ENCODE measurements at regions not wholly inside any gene's neighbourhood (a gene's known extent, or its start where the extent isn't known, plus 50 kb on each side); places are given as distances from the start of the nearest gene placed in this dataset.
"Not testable (repeated sequence)": the region's sequence is repeated elsewhere in the genome, so short reads cannot be mapped to it uniquely, and the experiment has no call there.

DNA sequence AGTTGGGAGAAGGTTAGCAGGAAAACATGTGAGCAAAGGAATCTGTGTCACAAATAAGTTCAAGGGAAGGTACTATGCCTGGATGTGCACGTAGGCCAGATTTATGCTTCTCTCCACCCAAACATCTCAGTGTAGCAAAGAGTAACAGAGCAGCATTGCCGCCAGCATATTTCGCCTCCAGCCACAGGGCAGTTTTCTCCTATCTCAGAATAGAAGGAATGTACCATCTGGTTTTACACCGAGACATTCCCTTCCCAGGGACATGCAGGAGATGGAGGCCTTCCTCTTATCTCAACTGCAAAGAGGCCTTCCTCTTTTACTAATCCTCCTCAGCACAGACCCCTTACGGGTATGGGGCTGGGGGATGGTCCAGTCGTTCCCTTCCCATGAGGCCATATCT, 155.4 kb downstream of the PABPC4L start:
- H3K9ac ChIP-seq (ENCODE audit: low read length); H3K9me2 ChIP-seq (ENCODE audit: insufficient read depth, low read length); H3K36me3 ChIP-seq (ENCODE audit: insufficient read depth, low read length); H3K9me3 ChIP-seq (ENCODE audit: low read length); H3K27me3 ChIP-seq (ENCODE audit: insufficient read depth, low read depth, low read length); H3K4me3 ChIP-seq (ENCODE audit: low read length); H4K20me1 ChIP-seq (ENCODE audit: insufficient read depth); H3F3A ChIP-seq (ENCODE audit: insufficient read depth, low read length, poor library complexity, severe bottlenecking); H3K79me2 ChIP-seq (replicated peaks; ENCODE audit: insufficient read depth, low read length); H3K27ac ChIP-seq (ENCODE audit: low read length); H2AFZ ChIP-seq (ENCODE audit: low read depth, low read length); H3K4me2 ChIP-seq (ENCODE audit: low read length): not testable (repeated sequence)

DNA sequence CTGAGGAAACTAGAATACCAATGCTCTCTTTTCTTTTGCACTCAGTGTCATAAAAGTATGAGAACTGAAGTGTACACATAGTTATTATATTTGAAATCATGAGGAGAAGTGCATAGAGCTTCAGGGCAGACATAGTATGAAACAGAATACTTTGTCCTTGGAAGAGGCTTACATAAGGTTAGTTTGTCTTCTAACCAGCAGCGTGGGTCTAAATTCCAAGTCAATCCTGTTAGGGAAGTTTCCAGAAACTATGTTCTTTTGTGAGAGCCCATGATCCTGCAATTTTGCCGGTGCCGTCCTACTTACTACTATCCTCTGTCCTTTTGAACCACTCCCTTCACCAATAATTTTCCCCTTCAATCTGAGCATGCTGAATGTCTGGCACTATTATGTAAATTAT, 156.2 kb downstream of the PABPC4L start:
- H3K27me3 ChIP-seq (ENCODE audit: insufficient read depth, low read depth, low read length): no peaks in the 10 kb centered on the region
- no peaks in the 10 kb centered on the region for H3K9me3 ChIP-seq (ENCODE audit: low read length)
- no peaks in the 10 kb centered on the region for H3K79me2 ChIP-seq (replicated peaks; ENCODE audit: insufficient read depth, low read length)
- H3K4me2 ChIP-seq (ENCODE audit: low read length): no peak overlapping the region
- H2AFZ ChIP-seq (ENCODE audit: low read depth, low read length): no peak overlapping the region
- H3K27ac ChIP-seq (ENCODE audit: low read length): no peak overlapping the region
- no peaks in the 10 kb centered on the region for H3F3A ChIP-seq (ENCODE audit: insufficient read depth, low read length, poor library complexity, severe bottlenecking)
- H3K9ac ChIP-seq (ENCODE audit: low read length): no peak overlapping the region
- no peaks in the 10 kb centered on the region for H3K9me2 ChIP-seq (ENCODE audit: insufficient read depth, low read length)
- H3K36me3 ChIP-seq (ENCODE audit: insufficient read depth, low read length): no peaks in the 10 kb centered on the region
- TF ChIP-seq MXI1 (conservative IDR thresholded peaks at IDR 0.05; ENCODE audit: poor library complexity, severe bottlenecking): no peak
- TF ChIP-seq SMC3 (conservative IDR thresholded peaks at IDR 0.05; ENCODE audit: poor library complexity): no peak
- no peak overlapping the region for H3K4me3 ChIP-seq (ENCODE audit: low read length)
- H4K20me1 ChIP-seq (ENCODE audit: insufficient read depth): no peaks in the 10 kb centered on the region

- Histone ChIP-seq H3K4me2 (ENCODE audit: low read length) (no peak overlapping the region), H3K9me2 (ENCODE audit: insufficient read depth, low read length) (no peaks in the 10 kb centered on the region), H3K27ac (ENCODE audit: low read length) (no peak overlapping the region), H3K4me3 (ENCODE audit: low read length) (no peak overlapping the region), H3K9ac (ENCODE audit: low read length) (no peak overlapping the region), H3K9me3 (ENCODE audit: low read length) (no peaks in the 10 kb centered on the region), H2AFZ (ENCODE audit: low read depth, low read length) (no peak overlapping the region), H3F3A (ENCODE audit: insufficient read depth, low read length, poor library complexity, severe bottlenecking) (no peaks in the 10 kb centered on the region), H3K36me3 (ENCODE audit: insufficient read depth, low read length) (no peaks in the 10 kb centered on the region), H3K79me2 (replicated peaks; ENCODE audit: insufficient read depth, low read length) (no peaks in the 10 kb centered on the region), H4K20me1 (ENCODE audit: insufficient read depth) (no peaks in the 10 kb centered on the region), H3K27me3 (ENCODE audit: insufficient read depth, low read depth, low read length) (no peaks in the 10 kb centered on the region)
- no peak for TF ChIP-seq RAD21 (conservative IDR thresholded peaks at IDR 0.05)
- TF ChIP-seq, protein P1, sequence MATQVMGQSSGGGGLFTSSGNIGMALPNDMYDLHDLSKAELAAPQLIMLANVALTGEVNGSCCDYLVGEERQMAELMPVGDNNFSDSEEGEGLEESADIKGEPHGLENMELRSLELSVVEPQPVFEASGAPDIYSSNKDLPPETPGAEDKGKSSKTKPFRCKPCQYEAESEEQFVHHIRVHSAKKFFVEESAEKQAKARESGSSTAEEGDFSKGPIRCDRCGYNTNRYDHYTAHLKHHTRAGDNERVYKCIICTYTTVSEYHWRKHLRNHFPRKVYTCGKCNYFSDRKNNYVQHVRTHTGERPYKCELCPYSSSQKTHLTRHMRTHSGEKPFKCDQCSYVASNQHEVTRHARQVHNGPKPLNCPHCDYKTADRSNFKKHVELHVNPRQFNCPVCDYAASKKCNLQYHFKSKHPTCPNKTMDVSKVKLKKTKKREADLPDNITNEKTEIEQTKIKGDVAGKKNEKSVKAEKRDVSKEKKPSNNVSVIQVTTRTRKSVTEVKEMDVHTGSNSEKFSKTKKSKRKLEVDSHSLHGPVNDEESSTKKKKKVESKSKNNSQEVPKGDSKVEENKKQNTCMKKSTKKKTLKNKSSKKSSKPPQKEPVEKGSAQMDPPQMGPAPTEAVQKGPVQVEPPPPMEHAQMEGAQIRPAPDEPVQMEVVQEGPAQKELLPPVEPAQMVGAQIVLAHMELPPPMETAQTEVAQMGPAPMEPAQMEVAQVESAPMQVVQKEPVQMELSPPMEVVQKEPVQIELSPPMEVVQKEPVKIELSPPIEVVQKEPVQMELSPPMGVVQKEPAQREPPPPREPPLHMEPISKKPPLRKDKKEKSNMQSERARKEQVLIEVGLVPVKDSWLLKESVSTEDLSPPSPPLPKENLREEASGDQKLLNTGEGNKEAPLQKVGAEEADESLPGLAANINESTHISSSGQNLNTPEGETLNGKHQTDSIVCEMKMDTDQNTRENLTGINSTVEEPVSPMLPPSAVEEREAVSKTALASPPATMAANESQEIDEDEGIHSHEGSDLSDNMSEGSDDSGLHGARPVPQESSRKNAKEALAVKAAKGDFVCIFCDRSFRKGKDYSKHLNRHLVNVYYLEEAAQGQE (IDR thresholded peaks at IDR 0.05; ENCODE audit: borderline replicate concordance): no peak
- TF ChIP-seq, protein P2, sequence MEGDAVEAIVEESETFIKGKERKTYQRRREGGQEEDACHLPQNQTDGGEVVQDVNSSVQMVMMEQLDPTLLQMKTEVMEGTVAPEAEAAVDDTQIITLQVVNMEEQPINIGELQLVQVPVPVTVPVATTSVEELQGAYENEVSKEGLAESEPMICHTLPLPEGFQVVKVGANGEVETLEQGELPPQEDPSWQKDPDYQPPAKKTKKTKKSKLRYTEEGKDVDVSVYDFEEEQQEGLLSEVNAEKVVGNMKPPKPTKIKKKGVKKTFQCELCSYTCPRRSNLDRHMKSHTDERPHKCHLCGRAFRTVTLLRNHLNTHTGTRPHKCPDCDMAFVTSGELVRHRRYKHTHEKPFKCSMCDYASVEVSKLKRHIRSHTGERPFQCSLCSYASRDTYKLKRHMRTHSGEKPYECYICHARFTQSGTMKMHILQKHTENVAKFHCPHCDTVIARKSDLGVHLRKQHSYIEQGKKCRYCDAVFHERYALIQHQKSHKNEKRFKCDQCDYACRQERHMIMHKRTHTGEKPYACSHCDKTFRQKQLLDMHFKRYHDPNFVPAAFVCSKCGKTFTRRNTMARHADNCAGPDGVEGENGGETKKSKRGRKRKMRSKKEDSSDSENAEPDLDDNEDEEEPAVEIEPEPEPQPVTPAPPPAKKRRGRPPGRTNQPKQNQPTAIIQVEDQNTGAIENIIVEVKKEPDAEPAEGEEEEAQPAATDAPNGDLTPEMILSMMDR (IDR thresholded peaks at IDR 0.05; ENCODE audit: poor library complexity, severe bottlenecking): no peak
- no peak for TF ChIP-seq TAF1 (IDR thresholded peaks at IDR 0.05; ENCODE audit: low read depth)
- TF ChIP-seq SMC3 (conservative IDR thresholded peaks at IDR 0.05; ENCODE audit: poor library complexity): no peak
- TF ChIP-seq EZH2 (IDR thresholded peaks at IDR 0.05; ENCODE audit: borderline replicate concordance, insufficient read depth, low read length, poor library complexity, severe bottlenecking): no peak
- TF ChIP-seq POLR2AphosphoS5 (IDR thresholded peaks at IDR 0.05): no peak
- no peak for TF ChIP-seq MXI1 (conservative IDR thresholded peaks at IDR 0.05; ENCODE audit: poor library complexity, severe bottlenecking)
- TF ChIP-seq EP300 (conservative IDR thresholded peaks at IDR 0.05; ENCODE audit: poor library complexity, severe bottlenecking): no peak
Observed at GRCh38 chr4:134043266-134043665, 158.3 kb downstream of the PABPC4L start.

All from neural cell (in vitro differentiated cells).